Esophagus squamous epithelium (tissue), 5 donors: ENCODE measurements at regions not wholly inside any gene's neighbourhood (a gene's known extent, or its start where the extent isn't known, plus 50 kb on each side); places are given as distances from the start of the nearest gene placed in this dataset.

Experiments used
- DNase-seq: peaks from one replicate; lab custom pipeline; 2025; lab: John Stamatoyannopoulos, UW
- H3K27ac ChIP-seq, 4 donors: fragments of 200-600 bp; sonication (generic); one replicate each; pipeline ENCODE4 v1.5.1; 2016 to 2019; ENCODE audit warnings: mild to moderate bottlenecking in 1 of 4
- H3K27me3 ChIP-seq, 4 donors: fragments of 200-600 bp; sonication (generic); 1 replicate in 3 of 4; 2 replicates in 1 of 4; pipeline versions ENCODE4 v1.5.1 to v1.6.0; 2017 to 2021; ENCODE audit warnings: antibody characterized with exemption in 1 of 4
- H3K36me3 ChIP-seq, 3 donors: fragments of 200-600 bp; sonication (generic); one replicate each; pipeline ENCODE4 v1.5.1; 2016 to 2019
- H3K4me1 ChIP-seq, 3 donors: fragments of 200-600 bp; sonication (generic); one replicate each; pipeline ENCODE4 v1.5.1; 2017 to 2019
- H3K4me3 ChIP-seq, 4 donors: fragments of 200-600 bp; sonication (generic); 1 replicate in 3 of 4; 2 replicates in 1 of 4; pipeline ENCODE4 v1.5.1; 2016 to 2019; ENCODE audit warnings: mild to moderate bottlenecking in 2 of 4, moderate library complexity in 1 of 4
- H3K9me3 ChIP-seq, 3 donors: fragments of 200-600 bp; sonication (generic); one replicate each; pipeline ENCODE4 v1.5.1; 2016 to 2019
- POLR2A ChIP-seq, 4 donors: fragments of 450-650 bp; IDR thresholded peaks; one replicate each; pipeline ENCODE4 v1.6.1; 2017; ENCODE audit warnings: antibody characterized with exemption in 4 of 4, mild to moderate bottlenecking in 4 of 4, moderate library complexity in 3 of 4
- whole genome bisulfite sequencing, 2 donors: methylation state at CpG; one replicate each; pipeline ENCODE4 v1.1.5; 2018; 5-methylcytosine and 5-hydroxymethylcytosine counted together
- intact Hi-C: fragments of 100-400 bp; cut with DNase I; formaldehyde crosslinking; loops from one replicate; pipeline ENCODE4 v1.15.0; 2022
- TF ChIP-seq, protein P1 (sequence below), 6 experiments: fragments of 450-650 bp in 4 of 6; fragments of 200-600 bp in 2 of 6; sonication (generic) in 2 of 6; IDR thresholded peaks; one replicate each; pipeline ENCODE4 v1.5.1; 2016 to 2019; ENCODE audit warnings: antibody characterized with exemption in 6 of 6, mild to moderate bottlenecking in 4 of 6, moderate library complexity in 4 of 6
- donor health status: DM: yes; HTN: yes; CAD: no.

DNA sequence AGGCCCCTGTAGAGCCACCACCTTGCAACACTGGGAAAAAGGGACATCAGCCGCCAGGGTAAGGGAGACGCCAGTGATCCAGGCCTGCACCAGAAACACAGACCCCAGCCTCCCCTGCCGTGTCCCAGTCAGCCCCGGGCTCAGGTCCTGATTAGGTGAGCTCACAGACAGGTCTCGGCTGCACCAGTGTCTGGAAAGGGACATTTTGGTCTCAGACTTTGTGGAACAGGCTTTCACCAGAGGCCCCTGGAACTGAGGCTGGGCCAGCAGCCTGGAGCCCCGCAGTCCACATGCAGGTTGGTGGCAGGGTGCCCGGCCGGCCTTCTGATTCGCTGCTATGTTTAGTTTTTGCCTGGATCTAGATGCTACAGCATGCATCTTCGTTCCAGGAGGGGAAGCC, 369.0 kb upstream of the IRX4 start:
- WGBS, 2 donors, result no CpG with 5 or more reads among the region's 10 CpGs
- Histone ChIP-seq H3K27ac (no peak overlapping the region), H3K9me3 (no peaks in the 10 kb centered on the region), H3K36me3 (no peaks in the 10 kb centered on the region), H3K4me3 (no peak overlapping the region), H3K27me3 (peaks cover 0 to 18% (median 0%) of the 10 kb centered on the region in 4 donors), H3K4me1 (no peaks in the 10 kb centered on the region)
- intact Hi-C loops, result no loop called here
- TF ChIP-seq, protein P1, sequence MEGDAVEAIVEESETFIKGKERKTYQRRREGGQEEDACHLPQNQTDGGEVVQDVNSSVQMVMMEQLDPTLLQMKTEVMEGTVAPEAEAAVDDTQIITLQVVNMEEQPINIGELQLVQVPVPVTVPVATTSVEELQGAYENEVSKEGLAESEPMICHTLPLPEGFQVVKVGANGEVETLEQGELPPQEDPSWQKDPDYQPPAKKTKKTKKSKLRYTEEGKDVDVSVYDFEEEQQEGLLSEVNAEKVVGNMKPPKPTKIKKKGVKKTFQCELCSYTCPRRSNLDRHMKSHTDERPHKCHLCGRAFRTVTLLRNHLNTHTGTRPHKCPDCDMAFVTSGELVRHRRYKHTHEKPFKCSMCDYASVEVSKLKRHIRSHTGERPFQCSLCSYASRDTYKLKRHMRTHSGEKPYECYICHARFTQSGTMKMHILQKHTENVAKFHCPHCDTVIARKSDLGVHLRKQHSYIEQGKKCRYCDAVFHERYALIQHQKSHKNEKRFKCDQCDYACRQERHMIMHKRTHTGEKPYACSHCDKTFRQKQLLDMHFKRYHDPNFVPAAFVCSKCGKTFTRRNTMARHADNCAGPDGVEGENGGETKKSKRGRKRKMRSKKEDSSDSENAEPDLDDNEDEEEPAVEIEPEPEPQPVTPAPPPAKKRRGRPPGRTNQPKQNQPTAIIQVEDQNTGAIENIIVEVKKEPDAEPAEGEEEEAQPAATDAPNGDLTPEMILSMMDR (IDR thresholded peaks at IDR 0.05), result no peak
- no peak for DNase-seq

DNA sequence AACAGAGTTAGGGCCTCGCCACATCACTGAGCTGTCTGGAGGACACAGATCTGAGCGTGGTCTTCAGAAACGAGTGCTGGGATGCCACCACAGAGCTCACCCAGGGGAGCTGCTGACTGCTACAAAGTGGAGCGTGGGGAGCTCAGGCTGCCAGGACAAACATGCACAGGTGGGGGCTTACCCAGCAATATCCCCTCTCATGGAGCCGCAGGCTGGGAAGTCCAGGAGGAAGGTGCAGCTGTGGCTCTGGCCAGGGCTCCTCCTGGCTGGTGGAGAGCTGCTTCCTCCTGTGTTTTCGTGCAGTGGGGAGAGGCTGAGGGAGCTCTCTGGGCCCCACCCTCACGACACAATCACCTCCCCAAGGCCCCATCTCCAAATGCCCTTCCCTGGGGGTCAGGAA, 368.6 kb upstream of the IRX4 start:
- Histone ChIP-seq H3K9me3 (no peaks in the 10 kb centered on the region), H3K27me3 (peaks cover 0 to 18% (median 0%) of the 10 kb centered on the region in 4 donors), H3K36me3 (no peaks in the 10 kb centered on the region), H3K27ac (no peak overlapping the region), H3K4me1 (no peaks in the 10 kb centered on the region), H3K4me3 (no peak overlapping the region)
- intact Hi-C loops, result no loop called here
- WGBS, 2 donors, result 54 to 77% methylated on average over 4 to 6 of the region's 7 CpGs
- no peak for TF ChIP-seq POLR2A (IDR thresholded peaks at IDR 0.05)
- TF ChIP-seq, protein P1 (IDR thresholded peaks at IDR 0.05), result no peak
- DNase-seq, result no peak

DNA sequence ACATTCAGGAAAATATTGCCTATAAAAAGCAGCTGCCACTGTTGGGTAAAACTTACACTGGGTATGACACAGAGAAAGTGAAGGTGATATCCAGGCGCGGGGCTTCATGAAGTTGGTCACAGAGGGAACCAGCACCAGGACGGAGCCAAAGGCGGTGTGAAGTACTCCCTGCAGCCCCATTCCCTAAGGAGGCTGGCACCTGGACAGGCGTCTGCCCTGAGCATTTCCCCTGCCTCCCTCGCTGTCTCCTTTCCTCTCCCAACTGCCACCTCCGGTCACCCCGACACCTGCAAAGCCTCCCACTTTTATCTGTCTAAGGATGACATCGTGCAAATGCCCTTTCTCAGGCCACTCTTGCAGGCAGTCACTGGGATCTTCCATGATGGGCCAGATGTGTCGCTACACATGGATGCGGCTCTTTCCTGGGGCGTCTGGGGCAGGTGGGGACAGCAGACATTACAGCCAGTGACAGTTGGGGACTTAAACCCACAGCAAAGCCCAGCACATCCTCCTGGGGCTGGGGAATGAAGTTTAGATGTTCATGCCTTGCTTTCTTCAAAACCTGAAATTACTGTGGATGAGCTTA, 367.7 kb upstream of the IRX4 start:
- Histone ChIP-seq H3K27ac (no peak overlapping the region), H3K4me3 (no peak overlapping the region), H3K27me3 (peaks cover 0 to 18% (median 0%) of the 10 kb centered on the region in 4 donors), H3K36me3 (no peaks in the 10 kb centered on the region), H3K9me3 (no peaks in the 10 kb centered on the region), H3K4me1 (no peaks in the 10 kb centered on the region)
- intact Hi-C loops, result no loop called here
- WGBS, 2 donors, result 85 to 94% methylated on average over 5 to 9 of the region's 12 CpGs
- TF ChIP-seq, protein P1 (IDR thresholded peaks at IDR 0.05), result no peak
- no peak for TF ChIP-seq POLR2A (IDR thresholded peaks at IDR 0.05)
- no peak for DNase-seq

DNA sequence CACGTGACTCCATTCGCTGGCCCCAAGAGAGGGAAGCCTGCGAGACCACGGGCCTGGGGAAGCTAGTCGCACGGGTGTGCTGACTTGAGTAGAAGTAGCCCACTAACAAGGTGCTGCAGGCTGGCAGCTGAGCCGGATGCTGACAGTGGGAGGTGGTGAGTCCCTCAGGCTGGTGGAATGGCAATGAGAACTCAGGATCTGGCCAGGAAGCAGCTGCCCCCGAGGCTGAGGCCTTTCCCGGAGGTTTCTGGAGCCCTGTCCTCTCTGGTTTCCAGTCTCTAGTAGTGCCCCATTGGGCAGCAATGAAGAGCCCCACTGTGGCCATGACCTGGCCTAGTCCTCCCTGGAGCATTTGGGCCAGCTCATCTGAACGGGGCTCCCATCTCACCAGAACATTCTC, 366.7 kb upstream of the IRX4 start:
- no peak for TF ChIP-seq POLR2A (IDR thresholded peaks at IDR 0.05)
- TF ChIP-seq, protein P1 (IDR thresholded peaks at IDR 0.05), result no peak
- peaks cover 0 to 18% (median 0%) of the 10 kb centered on the region in 4 donors for H3K27me3 ChIP-seq

DNA sequence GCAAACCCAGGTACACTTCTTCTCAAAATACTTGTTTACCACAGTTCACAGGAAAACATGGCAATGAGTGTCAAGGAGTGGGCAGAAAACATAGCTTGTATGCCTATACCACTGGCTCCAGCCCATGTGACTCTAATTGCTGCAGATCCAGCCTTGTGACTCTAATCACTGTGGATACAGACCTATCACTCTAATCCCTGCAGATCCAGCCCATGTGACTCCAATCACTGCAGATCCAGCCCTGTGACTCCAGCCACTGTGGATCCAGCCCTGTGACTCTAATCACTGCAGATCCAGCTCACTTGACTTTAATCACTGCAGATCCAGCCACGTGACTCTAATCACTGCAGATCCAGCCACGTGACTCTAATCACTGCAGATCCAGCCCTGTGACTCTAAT, 366.3 kb upstream of the IRX4 start:
- intact Hi-C loops, result no loop called here
- WGBS, 2 donors, result 7% methylated on average over 2 of the region's 2 CpGs; no CpG with 5 or more reads in 1 of the 2 donors
- Histone ChIP-seq H3K4me1 (no peaks in the 10 kb centered on the region), H3K4me3 (no peak overlapping the region), H3K27me3 (peaks cover 0 to 18% (median 0%) of the 10 kb centered on the region in 4 donors), H3K9me3 (no peaks in the 10 kb centered on the region), H3K36me3 (no peaks in the 10 kb centered on the region), H3K27ac (no peak overlapping the region)
- TF ChIP-seq, protein P1 (IDR thresholded peaks at IDR 0.05), result no peak
- TF ChIP-seq POLR2A (IDR thresholded peaks at IDR 0.05), result no peak
- DNase-seq, result no peak

More for the DNA sequence above, 366.7 kb upstream of the IRX4 start:
- intact Hi-C loops, result no loop called here
- DNase-seq, result no peak
- Histone ChIP-seq H3K9me3 (no peaks in the 10 kb centered on the region), H3K4me1 (no peaks in the 10 kb centered on the region), H3K36me3 (no peaks in the 10 kb centered on the region), H3K27ac (no peak overlapping the region), H3K4me3 (no peak overlapping the region)
- WGBS, 2 donors, result 60 to 71% methylated on average over 1 to 4 of the region's 10 CpGs
